ENCODE measurements at regions not wholly inside any gene's neighbourhood (a gene's known extent, or its start where the extent isn't known, plus 50 kb on each side); places are given as distances from the start of the nearest gene placed in this dataset.

- DNase-seq, result no peak
Measured at GRCh38 chr2:858646-859045, 92.0 kb upstream of the SNTG2 start.

- no peak for DNase-seq
Measured at GRCh38 chr2:857937-858336, 92.7 kb upstream of the SNTG2 start.

- no peak for DNase-seq
Measured at GRCh38 chr2:857081-857480, 93.6 kb upstream of the SNTG2 start.

GRCh38 chr2:856456-856855 is 94.2 kb upstream of the SNTG2 start:
- DNase-seq, result no peak

- DNase-seq, result no peak
Measured at GRCh38 chr2:856041-856440, 94.6 kb upstream of the SNTG2 start.

- DNase-seq, result peak; percentile 41
Measured at GRCh38 chr2:855177-855576, 95.5 kb upstream of the SNTG2 start.

- DNase-seq, result peak; percentile 59
Measured at GRCh38 chr2:854460-854859, 96.2 kb upstream of the SNTG2 start.

- no peak for DNase-seq
Measured at GRCh38 chr2:853203-853870, 97.3 kb upstream of the SNTG2 start.

- no peak for DNase-seq
Measured at GRCh38 chr2:852168-852567, 98.5 kb upstream of the SNTG2 start.

GRCh38 chr2:851680-852079 is 99.0 kb upstream of the SNTG2 start:
- DNase-seq, result no peak

- no peak for DNase-seq
Measured at GRCh38 chr2:851078-851477, 99.6 kb upstream of the SNTG2 start.

- no peak for DNase-seq
Measured at GRCh38 chr2:850429-850828, 100.2 kb upstream of the SNTG2 start.

- DNase-seq, result no peak
Measured at GRCh38 chr2:848099-848498, 102.5 kb upstream of the SNTG2 start.

- DNase-seq, result no peak
Measured at GRCh38 chr2:847669-848068, 103.0 kb upstream of the SNTG2 start.

- no peak for DNase-seq
Measured at GRCh38 chr2:844715-845114, 105.9 kb upstream of the SNTG2 start.

GRCh38 chr2:842151-842803 is 108.4 kb upstream of the SNTG2 start:
- DNase-seq, result no peak

- no peak for DNase-seq
Measured at GRCh38 chr2:841036-841435, 109.6 kb upstream of the SNTG2 start.

- no peak for DNase-seq
Measured at GRCh38 chr2:834233-834632, 116.4 kb upstream of the SNTG2 start.

- peak; percentile 10 for DNase-seq
Measured at GRCh38 chr2:833180-833579, 117.5 kb upstream of the SNTG2 start.

- DNase-seq, result no peak
Measured at GRCh38 chr2:832635-833034, 118.0 kb upstream of the SNTG2 start.

GRCh38 chr2:831622-832021 is 119.0 kb upstream of the SNTG2 start:
- no peak for DNase-seq

GRCh38 chr2:831225-831536 is 119.5 kb upstream of the SNTG2 start:
- DNase-seq, result no peak

GRCh38 chr2:830419-831224 is 120.0 kb upstream of the SNTG2 start:
- no peak for DNase-seq

GRCh38 chr2:829047-829446 is 121.6 kb upstream of the SNTG2 start:
- no peak for DNase-seq

Data from activated CD4-positive, alpha-beta T cell treated with anti-CD3 and anti-CD28 coated beads, Interleukin-10, Interleukin-2, amounts not matched to agents 100 ng/mL and 50 ng/mL, durations not matched to agents 16 hours and 8 hours (primary cell).